A549 (cell line): ENCODE measurements at regions not wholly inside any gene's neighbourhood (a gene's known extent, or its start where the extent isn't known, plus 50 kb on each side); places are given as distances from the start of the nearest gene placed in this dataset.
A peak's percentile ranks its signal among the peaks of the same experiment; 100 is the strongest.

Source experiments
- ATAC-seq, 2 experiments: fragments of 200-7000 bp in 1 of 2; fragments of >200 bp in 1 of 2; cut with Nextera tagmentation in 1 of 2; cut with Tn5 transposase in 1 of 2; 3 replicates each; pipeline versions ENCODE4 v1.8.0 to v1.9.1; 2018 to 2020; ENCODE audit warnings: mild to moderate bottlenecking in 1 of 2, moderate library complexity in 1 of 2
- CTCF ChIA-PET: fragments of 300-600 bp; sonication (Branson Sonifier 250); formaldehyde crosslinking; extraction: SDS; loops from one replicate; lab custom pipeline; 2021; ENCODE audit warnings: antibody characterized with exemption, inconsistent platforms; lab: Yijun Ruan, JAX
- POLR2A ChIA-PET: fragments of 350-600 bp; formaldehyde crosslinking; extraction: SDS; loops from one replicate; lab custom pipeline; 2021; ENCODE audit warnings: antibody characterized with exemption, inconsistent platforms; lab: Yijun Ruan, JAX
- DNase-seq, 2 experiments: peaks; one replicate each; pipeline versions ENCODE4 v3.0.0 to v3.0.0-alpha.2; 2011 to 2016; ENCODE audit warnings: low read depth in 1 of 2, low spot score in 1 of 2
- FAIRE-seq: peaks from 2 replicates; lab custom pipeline; 2011; peaks lifted over from hg19 to GRCh38; lab: Jason Lieb, UNC
- H3K27ac ChIP-seq, 2 experiments: fragments of >200 bp; sonication (Bioruptor Twin); formaldehyde crosslinking; 3 replicates each; pipeline ENCODE4 v1.5.1; 2016 to 2017
- H3K4me1 ChIP-seq: fragments of >200 bp; sonication (Bioruptor Twin); formaldehyde crosslinking; 3 replicates; pipeline ENCODE4 v1.6.1; 2016
- H3K4me2 ChIP-seq: fragments of >200 bp; sonication (Bioruptor Twin); formaldehyde crosslinking; 3 replicates; pipeline ENCODE4 v1.6.1; 2016
- H3K4me3 ChIP-seq: fragments of >200 bp; sonication (Bioruptor Twin); formaldehyde crosslinking; 3 replicates; pipeline ENCODE4 v1.5.1; 2016
- H3K9me3 ChIP-seq: fragments of >200 bp; sonication (Bioruptor Twin); formaldehyde crosslinking; 3 replicates; pipeline ENCODE4 v1.6.1; 2016
- CHD2 ChIP-seq: fragments of 150-350 bp; IDR thresholded peaks from 2 replicates; pipeline ENCODE4 v1.6.1; 2014; ENCODE audit warnings: low read length; ENCODE audit not compliant: partially characterized antibody
- EHMT2 ChIP-seq: fragments of 200-600 bp; sonication (generic); IDR thresholded peaks from 2 replicates; pipeline ENCODE4 v1.6.1; 2016; ENCODE audit warnings: antibody characterized with exemption, low read depth, mild to moderate bottlenecking, moderate library complexity
- FOSL2 ChIP-seq, 2 experiments: fragments of 450-650 bp in 1 of 2; fragments of >200 bp in 1 of 2; sonication (Bioruptor Twin) in 1 of 2; formaldehyde crosslinking; IDR thresholded peaks; 2 replicates each; pipeline versions ENCODE4 v1.5.0 to v1.6.1; 2016 to 2020; ENCODE audit warnings: mild to moderate bottlenecking in 1 of 2, moderate library complexity in 1 of 2
- FOXS1 ChIP-seq: fragments of 250-450 bp; sonication (Bioruptor Pico); IDR thresholded peaks from 2 replicates; pipeline ENCODE4 v1.5.0; 2020; ENCODE audit warnings: mild to moderate bottlenecking, moderate library complexity
- GATA3 ChIP-seq: IDR thresholded peaks from 2 replicates; pipeline ENCODE4 v1.6.1; 2012; ENCODE audit warnings: borderline replicate concordance
- HDAC2 ChIP-seq: fragments of 200-600 bp; sonication (generic); IDR thresholded peaks from 2 replicates; pipeline ENCODE4 v1.6.1; 2016
- HES2 ChIP-seq: fragments of >200 bp; sonication (Bioruptor Twin); formaldehyde crosslinking; IDR thresholded peaks from 2 replicates; pipeline ENCODE4 v1.6.1; 2016
- JUN ChIP-seq, 2 experiments: fragments of >200 bp; sonication (Bioruptor Twin); formaldehyde crosslinking; IDR thresholded peaks; 2 replicates in 1 of 2; 3 replicates in 1 of 2; pipeline ENCODE4 v1.6.1; 2016 to 2017
- JUNB ChIP-seq: fragments of >200 bp; sonication (Bioruptor Twin); formaldehyde crosslinking; IDR thresholded peaks from 2 replicates; pipeline ENCODE4 v1.6.1; 2016
- KDM5A ChIP-seq: fragments of 200-600 bp; sonication (generic); IDR thresholded peaks from 2 replicates; pipeline ENCODE4 v1.6.1; 2016; ENCODE audit warnings: antibody characterized with exemption, mild to moderate bottlenecking
- MAFK ChIP-seq: fragments of 450-650 bp; IDR thresholded peaks from 2 replicates; pipeline ENCODE4 v1.6.1; 2014; ENCODE audit not compliant: partially characterized antibody
- MAX ChIP-seq: IDR thresholded peaks from 2 replicates; pipeline ENCODE4 v1.6.1; 2012
- MYC ChIP-seq: IDR thresholded peaks from 2 replicates; pipeline ENCODE4 v1.6.1; 2012; ENCODE audit warnings: mild to moderate bottlenecking, inconsistent platforms, low read length, improper control_type of control experiment, borderline replicate concordance
- NPAS2 ChIP-seq: fragments of 250-450 bp; sonication (Bioruptor Pico); IDR thresholded peaks from 2 replicates; pipeline ENCODE4 v1.8.0; 2022; ENCODE audit warnings: mild to moderate bottlenecking, moderate library complexity, borderline replicate concordance
- PBX3 ChIP-seq: IDR thresholded peaks from 2 replicates; pipeline ENCODE4 v1.6.1; 2012
- RARB ChIP-seq: fragments of 250-450 bp; sonication (Bioruptor Pico); IDR thresholded peaks from 2 replicates; pipeline ENCODE4 v1.8.0; 2021; ENCODE audit warnings: mild to moderate bottlenecking, moderate library complexity
- RCOR1 ChIP-seq: fragments of 150-350 bp; IDR thresholded peaks from 2 replicates; pipeline ENCODE4 v1.6.1; 2014; ENCODE audit warnings: antibody characterized with exemption, low read length, low read depth
- TFCP2L1 ChIP-seq: fragments of 250-450 bp; sonication (Bioruptor Pico); IDR thresholded peaks from 2 replicates; pipeline ENCODE4 v1.5.0; 2021; ENCODE audit warnings: mild to moderate bottlenecking
- USF2 ChIP-seq: fragments of 450-650 bp; IDR thresholded peaks from 2 replicates; pipeline ENCODE4 v1.6.1; 2014; ENCODE audit warnings: antibody characterized with exemption
- ZC3H11A ChIP-seq: fragments of 450-650 bp; IDR thresholded peaks from 2 replicates; pipeline ENCODE4 v1.6.1; 2014; ENCODE audit warnings: antibody characterized with exemption, mild to moderate bottlenecking
- ZSCAN20 ChIP-seq: fragments of 250-450 bp; sonication (Bioruptor Pico); IDR thresholded peaks from 2 replicates; pipeline ENCODE4 v1.8.0; 2022; ENCODE audit warnings: mild to moderate bottlenecking, moderate library complexity
- WGBS: methylation state at CpG from one replicate; pipeline ENCODE4 v1.1.6; 2017; ENCODE audit errors: missing lambda C conversion rate; 5-methylcytosine and 5-hydroxymethylcytosine counted together
- TF ChIP-seq, protein P1 (sequence below): fragments of 250-450 bp; sonication (Bioruptor Pico); IDR thresholded peaks from 2 replicates; pipeline ENCODE4 v1.5.0; 2021; ENCODE audit warnings: mild to moderate bottlenecking, moderate library complexity, borderline replicate concordance
- TF ChIP-seq, protein P2 (sequence below): fragments of >200 bp; sonication (Bioruptor Twin); formaldehyde crosslinking; IDR thresholded peaks from 3 replicates; pipeline ENCODE4 v1.5.1; 2016
- TF ChIP-seq, protein P3 (sequence below): fragments of >200 bp; sonication (Bioruptor Twin); formaldehyde crosslinking; IDR thresholded peaks from 3 replicates; pipeline ENCODE4 v1.6.1; 2016

DNA sequence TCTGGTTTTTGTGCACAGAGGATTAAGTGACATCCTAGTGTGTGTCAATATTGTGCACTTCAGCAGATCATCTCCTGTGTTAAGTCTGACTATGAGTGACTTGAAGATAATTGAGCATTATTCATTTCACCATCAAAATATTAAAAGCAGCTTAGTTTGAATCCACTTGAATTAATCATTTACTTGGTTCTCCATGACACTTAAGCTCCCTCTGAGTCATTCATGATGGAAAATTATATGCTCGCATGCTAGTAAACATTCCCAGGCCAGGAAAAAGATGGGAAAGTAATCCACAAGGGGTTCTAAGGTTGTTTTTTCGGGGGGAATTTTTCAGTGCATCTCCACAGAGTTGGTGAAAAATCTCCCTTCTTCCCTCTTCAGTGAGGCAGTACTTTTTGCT lies 97.2 kb upstream of the EOLA2 start:
- WGBS, result 3% methylated on average over 2 of the region's 2 CpGs
- H3K27ac ChIP-seq, result peak overlapping the region; percentile 69 to 85
- no peak overlapping the region for H3K4me3 ChIP-seq
- H3K9me3 ChIP-seq, result peaks cover 14% of the 10 kb centered on the region
- DNase-seq (peak; percentile 27 to 40), FAIRE-seq (peak; percentile 88), ATAC-seq (peak; percentile 54 to 67; a peak in 5 of 6 replicates)
- peak overlapping the region; percentile 70 for H3K4me2 ChIP-seq
- ChIA-PET CTCF (no interaction called here), POLR2A (no interaction called here)
- H3K4me1 ChIP-seq, result peaks cover 53% of the 10 kb centered on the region
- TF ChIP-seq FOSL2 (IDR thresholded peaks at IDR 0.05), result no peak
- peak; percentile 55 for TF ChIP-seq FOSL2 (CRISPR knock-in tag; IDR thresholded peaks at IDR 0.05)
- no peak for TF ChIP-seq NPAS2 (CRISPR knock-in tag)
- TF ChIP-seq, all 56 proteins: peak for 1

DNA sequence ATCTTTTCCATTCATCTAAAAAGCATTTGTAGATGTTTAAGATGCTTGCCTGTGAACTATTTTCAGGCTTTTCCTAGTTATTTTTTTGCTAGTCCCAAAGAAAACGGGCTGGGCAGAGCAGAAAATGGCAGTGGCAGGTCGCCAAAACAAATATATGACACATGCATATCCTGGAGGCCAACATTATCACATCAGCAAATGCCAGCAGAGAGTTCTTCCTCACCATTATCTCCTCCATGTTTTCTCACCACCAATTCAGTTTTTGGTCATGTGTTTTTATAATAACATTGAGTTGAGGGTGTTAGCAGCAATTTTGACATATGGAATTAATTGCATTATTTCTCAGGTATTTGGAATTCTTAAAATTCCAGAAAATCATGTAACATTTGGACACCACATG lies 97.9 kb upstream of the EOLA2 start:
- Histone ChIP-seq H3K27ac (peak overlapping the region; percentile 69 to 85), H3K4me2 (peak overlapping the region; percentile 70), H3K4me3 (no peak overlapping the region), H3K4me1 (peaks cover 53% of the 10 kb centered on the region), H3K9me3 (peaks cover 14% of the 10 kb centered on the region)
- CTCF ChIA-PET, result no interaction called here
- peak; percentile 41 to 83 for DNase-seq
- peak; percentile 100 for FAIRE-seq
- TF ChIP-seq MAX, result peak; percentile 19; the same call in 1 of the 2 replicates
- peak; percentile 75 for TF ChIP-seq JUNB
- TF ChIP-seq RARB (CRISPR knock-in tag), result no peak
- TF ChIP-seq EHMT2, result no peak
- TF ChIP-seq FOSL2 (IDR thresholded peaks at IDR 0.05), result peak; percentile 50; the same call in 1 of the 2 replicates
- TF ChIP-seq FOSL2 (CRISPR knock-in tag; IDR thresholded peaks at IDR 0.05), result peak; percentile 79
- TF ChIP-seq GATA3, result peak; percentile 60; the same call in 1 of the 2 replicates
- TF ChIP-seq JUN (IDR thresholded peaks at IDR 0.05), result peak; percentile 28 to 52; a peak in 2 of 5 replicates
- no peak for TF ChIP-seq MYC
- TF ChIP-seq FOXS1, result peak; percentile 82; the same call in 1 of the 2 replicates
- TF ChIP-seq MAFK, result peak; percentile 65
- no peak for TF ChIP-seq TFCP2L1
- POLR2A ChIA-PET, result no interaction called here
- peak; percentile 90 for ATAC-seq
- WGBS, result 4% methylated on average over 2 of the region's 2 CpGs

GRCh38 chrX:150036641-150037040 lies 98.3 kb upstream of the EOLA2 start:
- ChIA-PET CTCF (no interaction called here), POLR2A (no interaction called here)
- 79% methylated on average over 3 of the region's 3 CpGs for WGBS
- Histone ChIP-seq H3K4me3 (no peak overlapping the region), H3K27ac (peak overlapping the region; percentile 62 to 83), H3K9me3 (peaks cover 14% of the 10 kb centered on the region), H3K4me1 (peaks cover 53% of the 10 kb centered on the region), H3K4me2 (peak overlapping the region; percentile 70)
- no peak for TF ChIP-seq PBX3
- TF ChIP-seq NPAS2 (CRISPR knock-in tag), result no peak
- no peak for TF ChIP-seq ZSCAN20 (CRISPR knock-in tag)
- no peak for TF ChIP-seq ZC3H11A
- TF ChIP-seq, protein P1, sequence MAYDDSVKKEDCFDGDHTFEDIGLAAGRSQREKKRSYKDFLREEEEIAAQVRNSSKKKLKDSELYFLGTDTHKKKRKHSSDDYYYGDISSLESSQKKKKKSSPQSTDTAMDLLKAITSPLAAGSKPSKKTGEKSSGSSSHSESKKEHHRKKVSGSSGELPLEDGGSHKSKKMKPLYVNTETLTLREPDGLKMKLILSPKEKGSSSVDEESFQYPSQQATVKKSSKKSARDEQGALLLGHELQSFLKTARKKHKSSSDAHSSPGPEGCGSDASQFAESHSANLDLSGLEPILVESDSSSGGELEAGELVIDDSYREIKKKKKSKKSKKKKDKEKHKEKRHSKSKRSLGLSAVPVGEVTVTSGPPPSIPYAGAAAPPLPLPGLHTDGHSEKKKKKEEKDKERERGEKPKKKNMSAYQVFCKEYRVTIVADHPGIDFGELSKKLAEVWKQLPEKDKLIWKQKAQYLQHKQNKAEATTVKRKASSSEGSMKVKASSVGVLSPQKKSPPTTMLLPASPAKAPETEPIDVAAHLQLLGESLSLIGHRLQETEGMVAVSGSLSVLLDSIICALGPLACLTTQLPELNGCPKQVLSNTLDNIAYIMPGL (CRISPR knock-in tag), result no peak
- no peak for TF ChIP-seq KDM5A
- no peak for TF ChIP-seq HDAC2
- no peak for TF ChIP-seq MAFK
- no peak for TF ChIP-seq MAX
- TF ChIP-seq, protein P2, sequence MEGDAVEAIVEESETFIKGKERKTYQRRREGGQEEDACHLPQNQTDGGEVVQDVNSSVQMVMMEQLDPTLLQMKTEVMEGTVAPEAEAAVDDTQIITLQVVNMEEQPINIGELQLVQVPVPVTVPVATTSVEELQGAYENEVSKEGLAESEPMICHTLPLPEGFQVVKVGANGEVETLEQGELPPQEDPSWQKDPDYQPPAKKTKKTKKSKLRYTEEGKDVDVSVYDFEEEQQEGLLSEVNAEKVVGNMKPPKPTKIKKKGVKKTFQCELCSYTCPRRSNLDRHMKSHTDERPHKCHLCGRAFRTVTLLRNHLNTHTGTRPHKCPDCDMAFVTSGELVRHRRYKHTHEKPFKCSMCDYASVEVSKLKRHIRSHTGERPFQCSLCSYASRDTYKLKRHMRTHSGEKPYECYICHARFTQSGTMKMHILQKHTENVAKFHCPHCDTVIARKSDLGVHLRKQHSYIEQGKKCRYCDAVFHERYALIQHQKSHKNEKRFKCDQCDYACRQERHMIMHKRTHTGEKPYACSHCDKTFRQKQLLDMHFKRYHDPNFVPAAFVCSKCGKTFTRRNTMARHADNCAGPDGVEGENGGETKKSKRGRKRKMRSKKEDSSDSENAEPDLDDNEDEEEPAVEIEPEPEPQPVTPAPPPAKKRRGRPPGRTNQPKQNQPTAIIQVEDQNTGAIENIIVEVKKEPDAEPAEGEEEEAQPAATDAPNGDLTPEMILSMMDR, result no peak
- TF ChIP-seq CHD2, result no peak
- no peak for TF ChIP-seq GATA3
- no peak for TF ChIP-seq HES2
- no peak for TF ChIP-seq USF2
- TF ChIP-seq, protein P3, sequence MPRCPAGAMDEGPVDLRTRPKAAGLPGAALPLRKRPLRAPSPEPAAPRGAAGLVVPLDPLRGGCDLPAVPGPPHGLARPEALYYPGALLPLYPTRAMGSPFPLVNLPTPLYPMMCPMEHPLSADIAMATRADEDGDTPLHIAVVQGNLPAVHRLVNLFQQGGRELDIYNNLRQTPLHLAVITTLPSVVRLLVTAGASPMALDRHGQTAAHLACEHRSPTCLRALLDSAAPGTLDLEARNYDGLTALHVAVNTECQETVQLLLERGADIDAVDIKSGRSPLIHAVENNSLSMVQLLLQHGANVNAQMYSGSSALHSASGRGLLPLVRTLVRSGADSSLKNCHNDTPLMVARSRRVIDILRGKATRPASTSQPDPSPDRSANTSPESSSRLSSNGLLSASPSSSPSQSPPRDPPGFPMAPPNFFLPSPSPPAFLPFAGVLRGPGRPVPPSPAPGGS, result no peak
- no peak for TF ChIP-seq JUNB
- TF ChIP-seq RCOR1, result no peak
- ATAC-seq (no peak), FAIRE-seq (no peak), DNase-seq (no peak)
